ENCODE measurements at regions not wholly inside any gene's neighbourhood (a gene's known extent, or its start where the extent isn't known, plus 50 kb on each side); places are given as distances from the start of the nearest gene placed in this dataset.
"Not testable (repeated sequence)": the region's sequence is repeated elsewhere in the genome, so short reads cannot be mapped to it uniquely, and the experiment has no call there.

DNA sequence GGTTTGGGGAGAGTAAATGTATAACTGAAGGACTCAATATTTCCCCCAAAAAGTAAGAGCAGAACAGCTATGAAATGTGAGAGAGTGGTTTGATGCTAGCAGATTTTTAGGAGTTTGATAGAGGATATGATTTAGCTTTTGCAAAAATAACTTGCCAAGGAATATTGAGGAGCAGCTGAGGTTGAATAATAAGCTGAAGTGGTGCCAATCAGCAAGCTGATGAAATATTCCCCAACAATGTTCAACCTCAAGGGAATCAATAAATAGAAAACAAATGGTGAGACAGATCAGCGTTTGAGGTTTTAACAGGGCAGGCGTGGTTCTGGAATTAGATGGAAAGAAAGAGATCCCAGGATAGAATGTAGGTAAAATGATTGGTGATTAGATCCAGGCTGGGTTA lies 413.4 kb upstream of the ADAMTS5 start:
- DNase-seq: no peak

DNA sequence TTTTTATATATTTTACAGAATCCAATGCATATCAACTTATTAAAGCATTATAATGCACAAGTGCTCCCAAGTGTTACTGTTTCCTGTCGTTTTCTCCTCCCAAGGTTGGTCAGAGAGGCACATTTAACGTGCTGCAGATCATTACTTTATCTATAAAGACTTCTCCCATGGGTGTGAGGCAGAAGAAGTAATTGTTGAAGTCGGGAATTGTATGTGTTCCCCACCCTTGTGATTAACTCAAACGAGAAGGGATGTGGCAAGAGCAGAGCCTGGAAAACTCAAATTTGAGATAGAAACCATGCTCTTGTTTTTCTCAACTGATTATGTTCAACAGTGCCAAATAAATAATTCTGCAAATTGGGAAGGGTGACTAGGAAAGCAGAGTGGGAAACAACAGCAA lies 412.5 kb upstream of the ADAMTS5 start:
- no peak for DNase-seq

DNA sequence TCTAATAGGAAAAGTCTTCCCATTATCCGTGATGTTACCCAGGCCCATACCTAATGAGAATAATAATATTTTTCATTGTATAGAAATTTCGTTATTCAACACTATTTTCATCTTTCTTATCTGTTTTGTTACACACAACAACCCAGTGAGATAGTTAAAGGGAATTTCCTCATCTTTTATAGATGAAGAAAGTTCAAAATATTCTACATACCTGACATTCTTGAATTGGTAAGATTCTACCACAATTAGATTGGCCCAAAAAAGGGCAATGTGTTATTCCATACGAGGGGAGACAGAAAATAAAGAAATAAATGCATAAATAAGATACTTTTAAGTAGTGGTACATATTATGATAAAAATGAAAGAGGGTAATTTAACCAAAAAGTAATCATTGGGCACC lies 405.5 kb upstream of the ADAMTS5 start:
- DNase-seq: no peak

DNA sequence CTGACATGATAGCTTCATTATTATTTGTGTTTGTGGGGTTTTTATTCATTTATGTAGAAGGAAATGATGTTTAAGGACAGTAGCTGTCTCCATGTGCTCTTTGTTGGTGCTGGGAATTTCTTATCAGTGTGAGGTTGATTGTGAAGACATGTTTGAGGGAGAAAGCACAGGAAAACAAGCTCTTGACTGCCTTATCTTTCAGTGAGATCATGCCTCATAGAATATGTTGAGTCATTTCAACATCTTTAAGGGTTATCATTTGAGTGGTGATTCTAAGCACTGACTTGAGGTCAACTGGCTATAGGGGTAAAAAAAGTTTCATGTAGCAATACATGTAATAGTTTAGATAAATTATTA lies 405.1 kb upstream of the ADAMTS5 start:
- no peak for DNase-seq

DNA sequence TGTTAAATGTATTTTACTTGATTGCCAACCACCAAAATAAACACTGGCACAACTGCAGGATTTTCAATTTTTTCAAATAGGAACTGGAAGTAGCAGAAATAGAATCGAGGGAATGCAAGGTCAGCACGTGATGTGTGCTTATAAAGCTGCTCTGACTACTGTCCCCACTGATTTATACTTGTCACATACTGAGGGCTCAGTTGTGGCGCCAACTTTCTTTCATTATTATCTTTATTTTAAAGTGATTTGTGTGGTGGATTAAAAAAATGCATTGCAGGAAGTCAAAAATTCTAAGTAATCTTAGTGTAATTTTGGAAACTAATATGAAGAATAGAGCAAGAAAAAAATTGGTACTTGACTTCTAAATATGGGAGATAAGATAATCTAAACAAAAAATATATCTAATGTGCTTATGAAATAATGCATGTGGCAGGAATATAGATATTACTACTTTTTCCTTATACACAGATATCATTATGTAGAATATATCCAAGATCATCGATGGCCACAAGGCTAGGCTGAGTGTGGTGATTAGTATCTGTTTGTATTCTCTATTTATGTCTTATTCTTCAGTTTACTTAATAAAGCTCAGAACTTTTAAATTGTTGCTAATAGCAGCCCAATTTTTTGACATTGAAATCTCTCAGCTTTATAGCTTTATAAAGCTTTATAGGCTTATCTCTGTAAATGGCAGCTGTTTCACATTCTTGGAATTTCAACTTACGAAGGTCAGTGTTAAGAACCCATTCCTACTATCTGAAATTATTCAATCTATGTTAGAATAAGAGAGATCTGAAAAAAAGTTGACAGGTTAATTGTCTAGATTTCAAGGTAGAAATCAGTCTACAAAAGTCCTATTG lies 404.5 kb upstream of the ADAMTS5 start:
- no peak for DNase-seq

DNA sequence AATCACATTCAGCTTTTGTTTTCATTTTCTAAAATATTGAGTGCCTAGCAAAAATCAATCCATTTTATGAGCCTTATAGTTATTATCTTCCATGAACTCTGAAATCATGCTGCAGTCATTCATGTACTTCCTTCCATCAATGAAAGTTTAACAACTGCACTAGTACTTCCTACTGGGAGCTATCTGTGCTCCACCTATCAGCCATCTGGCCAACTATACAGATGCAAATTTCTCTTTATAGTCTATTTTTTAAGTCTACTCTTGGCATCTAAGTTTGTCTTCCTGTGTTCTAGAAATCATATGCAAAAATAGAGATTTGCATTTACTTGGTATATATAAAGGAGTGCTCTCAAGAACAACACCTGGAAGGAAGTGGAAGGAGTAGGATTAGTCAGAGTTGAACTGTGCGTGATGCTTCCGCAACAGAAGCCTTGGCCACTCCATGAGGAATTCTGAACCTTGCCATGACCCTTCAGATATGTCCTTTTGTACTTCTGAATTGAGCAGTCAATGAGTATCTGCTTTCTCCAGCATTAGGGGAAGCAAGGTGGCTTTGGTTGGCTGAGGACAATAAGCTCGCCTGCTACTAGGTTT lies 403.2 kb upstream of the ADAMTS5 start:
- DNase-seq: no peak

DNA sequence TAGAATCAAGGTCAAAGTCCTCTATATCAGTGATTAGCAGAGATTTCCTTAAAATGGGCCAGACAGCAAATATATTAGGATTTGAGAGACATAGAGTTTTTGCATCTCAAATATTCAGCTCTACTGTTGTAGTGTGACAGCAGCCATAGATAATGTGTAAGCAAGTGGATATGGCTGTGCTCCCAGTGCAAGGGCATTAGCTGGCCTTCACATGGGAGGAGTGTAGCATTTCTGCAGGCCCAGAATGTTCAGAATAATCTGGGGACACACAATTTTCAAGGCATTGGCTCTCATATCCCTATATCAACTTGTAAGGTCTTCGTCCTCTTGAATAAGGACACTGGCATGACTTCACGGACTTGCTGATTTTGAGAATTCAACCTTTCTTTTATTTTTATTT lies 402.3 kb upstream of the ADAMTS5 start:
- no peak for DNase-seq

DNA sequence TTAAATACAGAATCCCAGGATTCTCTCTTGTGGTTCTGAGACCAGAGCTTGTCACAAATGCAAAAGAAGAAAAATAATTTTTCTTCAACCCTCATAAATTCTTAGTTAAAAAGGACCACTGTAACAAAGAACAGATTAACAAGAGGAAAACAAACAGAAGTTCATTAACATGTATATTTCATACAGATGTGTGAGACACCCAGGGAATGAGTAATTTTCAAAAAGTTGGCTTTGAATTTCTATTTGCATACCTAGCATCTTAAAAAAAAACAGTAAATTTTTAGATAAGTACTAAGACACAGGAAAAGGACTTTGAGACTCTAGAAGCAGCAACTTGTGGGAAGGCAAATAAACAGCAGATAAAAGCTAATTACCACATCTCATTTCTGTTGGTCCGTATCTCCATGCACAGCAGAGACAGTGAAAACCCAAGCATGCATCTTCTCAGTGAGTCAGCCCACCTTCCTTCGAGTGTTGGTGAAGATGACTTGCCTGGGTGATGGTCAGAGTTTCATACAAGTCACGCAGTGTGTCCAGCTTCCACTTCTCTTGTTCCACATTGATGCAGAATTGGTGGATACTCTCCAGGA lies 399.9 kb upstream of the ADAMTS5 start:
- no peak for DNase-seq

DNA sequence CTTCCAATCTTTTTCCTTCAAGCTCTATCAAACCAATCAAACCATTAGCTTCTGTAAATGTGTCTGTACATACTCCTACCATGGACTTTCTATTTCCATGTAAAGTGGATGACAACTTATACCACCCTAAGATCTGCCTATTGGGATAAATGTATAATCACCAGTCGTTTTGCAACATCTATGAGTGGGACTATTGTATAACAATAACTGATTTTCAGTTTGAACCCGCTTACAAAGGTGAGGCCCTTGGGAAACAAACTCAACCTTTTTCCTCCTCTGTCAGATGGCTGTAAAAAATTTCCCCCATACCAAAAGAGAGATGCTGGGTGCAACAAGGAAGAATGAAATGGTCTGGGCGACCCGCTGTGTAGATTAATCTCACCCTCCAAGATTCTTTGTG lies 399.1 kb upstream of the ADAMTS5 start:
- DNase-seq: no peak

DNA sequence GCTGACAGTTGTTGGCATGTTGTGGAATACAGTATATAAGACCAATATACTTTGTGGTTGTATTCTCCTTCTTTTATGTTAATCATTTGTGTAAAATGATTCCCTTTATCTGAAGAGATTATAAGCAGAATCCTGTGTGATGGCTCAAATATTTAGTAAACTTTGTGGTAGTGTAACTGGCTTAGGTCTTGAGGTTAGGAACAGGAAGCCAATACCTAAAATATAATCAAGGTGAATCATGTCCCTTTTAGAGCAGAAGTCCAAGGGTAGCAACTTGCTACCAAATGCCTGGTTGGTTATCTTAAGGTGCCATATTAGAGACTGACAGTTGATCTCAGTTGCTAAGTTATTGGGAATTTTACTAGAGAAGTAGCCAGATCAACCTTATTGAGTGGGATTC lies 398.5 kb upstream of the ADAMTS5 start:
- no peak for DNase-seq

DNA sequence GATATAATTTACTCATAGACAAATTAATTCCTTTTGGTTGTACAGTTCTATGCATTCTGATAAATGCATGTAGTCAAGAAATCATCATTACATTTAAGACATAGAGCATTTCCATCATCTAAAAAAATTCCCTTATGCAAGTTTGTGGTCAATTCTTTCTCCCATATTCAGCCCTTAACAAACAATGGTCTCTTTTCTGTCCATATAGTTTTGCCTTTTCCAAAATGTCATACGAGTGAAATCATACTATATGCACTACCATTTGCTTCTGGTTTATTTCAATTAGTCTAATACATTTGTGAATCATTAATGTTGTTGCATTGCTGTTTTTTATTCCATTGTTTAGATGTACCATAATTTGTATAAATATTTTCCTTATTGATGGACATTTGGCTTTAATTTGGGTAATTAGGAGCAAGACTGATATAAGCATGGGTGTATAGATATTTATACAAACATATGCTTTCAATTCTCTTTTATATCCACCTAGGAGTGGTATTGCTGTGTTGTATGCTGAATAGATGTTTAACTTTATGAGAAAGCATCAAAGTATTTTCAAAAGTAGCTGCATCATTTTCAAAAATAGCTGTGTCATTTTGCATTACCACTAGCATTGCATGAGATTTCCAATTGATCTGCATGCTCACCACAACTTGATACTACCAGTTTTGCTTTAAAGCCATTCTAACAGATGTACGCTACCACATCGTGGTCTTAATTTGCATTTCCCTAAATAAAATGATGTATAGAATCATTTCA lies 397.0 kb upstream of the ADAMTS5 start:
- no peak for DNase-seq

DNA sequence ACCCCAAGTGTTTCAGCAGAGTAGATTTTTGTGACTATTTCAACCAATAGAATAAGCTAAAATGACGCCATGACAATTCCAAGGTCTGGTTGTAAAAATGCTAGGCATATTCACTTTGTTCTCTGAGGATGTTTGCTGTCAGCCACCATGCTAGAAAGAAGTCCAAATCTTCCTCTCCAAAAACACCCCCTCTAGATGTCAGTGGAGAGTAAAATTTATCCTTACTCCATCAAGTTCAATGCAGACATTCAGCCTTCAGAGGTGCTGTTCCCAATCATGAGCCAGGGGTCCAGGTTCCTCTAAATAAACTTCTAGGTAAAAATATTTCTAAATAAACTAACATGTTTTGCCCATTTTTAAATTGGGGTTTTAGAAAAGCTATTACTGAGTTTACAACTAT lies 395.4 kb upstream of the ADAMTS5 start:
- DNase-seq: peak in 1 of 3 experiments; percentile 36

DNA sequence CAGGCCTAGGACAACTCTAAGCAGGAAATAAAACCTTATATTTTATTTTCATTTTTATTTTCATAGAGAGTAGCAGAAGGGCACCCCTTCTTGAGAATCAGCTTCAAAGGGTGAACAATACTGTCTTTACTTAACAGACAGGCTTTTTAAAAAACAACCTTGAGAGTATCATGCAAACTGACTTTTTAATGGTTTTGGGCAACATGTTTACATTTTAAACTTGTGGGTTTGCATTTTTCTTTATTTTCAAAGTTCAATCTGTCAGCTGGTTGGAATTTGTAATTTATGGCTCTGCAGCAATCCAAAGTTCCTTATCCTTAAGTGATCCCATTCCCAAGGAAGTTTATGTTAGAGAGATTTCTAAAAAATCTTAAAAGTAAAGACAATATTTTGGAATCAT lies 392.3 kb upstream of the ADAMTS5 start:
- DNase-seq: no peak

DNA sequence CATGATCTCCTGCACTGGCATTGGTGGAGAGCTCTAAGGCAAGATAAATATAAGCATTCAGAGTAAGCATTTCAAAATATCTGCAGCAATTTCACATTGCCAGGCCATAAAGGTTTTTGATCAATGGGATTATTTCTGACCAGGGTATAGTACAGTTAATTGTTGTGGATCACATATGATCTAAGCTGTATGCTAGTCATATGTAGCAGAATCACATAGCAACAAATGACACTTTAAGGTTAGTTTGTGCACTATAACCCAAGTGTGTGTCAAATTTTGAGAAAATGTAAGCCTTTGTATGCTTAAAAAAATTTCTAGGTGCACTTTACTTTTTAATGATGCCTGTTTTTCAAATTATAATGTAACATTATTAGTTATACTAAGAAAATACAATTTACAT lies 386.0 kb upstream of the ADAMTS5 start:
- DNase-seq: no peak

DNA sequence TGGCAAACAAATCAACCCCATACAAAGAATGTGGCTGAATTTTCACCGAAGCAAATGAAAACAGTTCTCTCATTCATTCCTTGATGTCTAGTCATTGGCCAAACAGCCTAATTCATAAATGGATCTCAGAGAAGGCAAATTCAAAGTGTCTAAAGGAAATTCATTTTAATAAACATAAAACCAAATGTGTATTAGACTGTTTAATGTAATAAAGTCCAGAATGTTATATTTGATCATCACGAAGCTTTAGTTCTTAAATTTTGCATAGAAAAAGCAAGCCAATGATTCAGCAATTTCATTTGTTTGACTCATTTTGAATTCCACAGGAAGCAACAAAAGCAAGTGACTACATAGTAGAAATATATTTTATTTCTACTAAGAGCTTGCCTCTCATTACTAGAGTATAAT lies 379.2 kb upstream of the ADAMTS5 start:
- DNase-seq: no peak

DNA sequence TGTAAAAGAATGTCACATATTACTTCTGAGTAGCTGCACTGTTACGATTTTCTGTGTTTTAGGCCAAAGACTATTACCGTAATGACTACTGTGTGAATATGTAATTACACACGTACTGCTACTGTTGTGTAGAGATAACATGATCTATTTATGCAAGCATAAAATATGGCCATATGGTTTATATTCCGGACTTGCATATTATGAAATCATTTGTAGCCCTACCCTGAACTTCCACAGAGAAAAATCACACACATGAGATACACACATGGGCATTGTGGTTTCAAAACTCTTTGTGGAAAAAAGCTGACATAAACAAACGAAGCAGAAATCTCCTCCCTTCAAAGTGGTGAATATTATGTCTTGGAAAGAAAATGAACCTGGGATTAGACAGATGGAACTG lies 373.0 kb upstream of the ADAMTS5 start:
- DNase-seq: no peak

DNA sequence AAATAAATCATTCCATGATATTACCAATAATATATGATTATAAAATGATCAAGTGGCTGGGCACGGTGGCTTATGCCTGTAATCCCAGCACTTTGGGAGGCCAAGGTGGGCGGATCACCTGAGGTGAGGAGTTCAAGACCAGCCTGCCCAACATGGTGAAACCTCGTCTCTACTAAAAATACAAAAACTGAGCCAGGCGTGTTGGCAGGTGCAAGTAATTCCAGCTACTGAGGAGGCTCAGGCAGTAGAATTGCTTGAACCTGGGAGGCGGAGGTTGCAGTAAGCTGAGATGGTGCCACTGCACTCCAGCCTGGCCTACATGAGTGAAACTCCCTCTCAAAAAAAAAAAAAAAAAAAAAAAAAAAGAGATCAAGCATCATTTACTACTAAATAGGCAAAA lies 371.1 kb upstream of the ADAMTS5 start:
- DNase-seq: not testable (repeated sequence)

DNA sequence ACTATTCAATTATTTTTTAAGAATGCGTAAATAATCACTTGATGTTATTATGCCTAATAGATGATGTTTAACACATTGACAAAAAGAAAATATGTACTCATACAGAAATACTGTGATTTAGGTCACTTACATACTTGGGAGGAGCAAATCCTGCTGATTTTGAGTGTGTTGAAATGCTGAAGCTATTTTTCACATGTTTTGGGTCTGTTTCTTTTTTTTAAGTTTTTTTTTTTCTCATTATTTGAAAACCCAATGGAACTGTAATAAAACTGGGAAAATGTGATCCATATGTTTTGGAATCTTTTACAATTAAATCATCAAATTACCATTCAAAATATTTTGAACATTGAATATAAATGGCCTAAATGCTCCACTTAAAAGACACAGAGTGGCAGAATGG lies 366.2 kb upstream of the ADAMTS5 start:
- no peak for DNase-seq

DNA sequence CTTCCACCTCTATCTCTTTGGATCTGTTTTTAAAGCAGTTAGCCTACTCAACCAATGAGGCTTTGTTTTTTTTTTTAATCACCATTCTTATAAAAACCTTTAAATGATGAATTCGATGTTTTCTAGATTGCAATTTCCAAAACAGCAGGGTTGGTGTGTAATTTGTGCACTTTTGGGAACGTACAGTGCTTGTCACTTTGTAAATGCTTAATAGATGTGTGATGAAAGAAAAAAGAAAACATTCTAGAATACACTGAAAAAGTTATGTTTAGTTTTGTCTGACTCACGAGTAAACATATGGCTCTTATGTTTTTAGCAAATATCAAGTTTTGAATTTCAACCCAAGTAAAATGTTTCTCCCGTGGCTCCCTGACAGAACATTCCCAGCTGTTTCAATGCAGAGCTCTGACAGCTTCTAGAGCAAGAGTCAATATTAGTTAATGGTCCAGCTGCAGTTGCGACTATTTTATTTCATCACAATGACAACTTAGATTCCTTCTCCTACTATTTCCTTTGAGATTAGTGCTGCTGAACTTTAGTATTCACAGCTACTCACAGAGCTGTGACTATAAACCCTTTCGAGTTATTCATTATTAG lies 362.5 kb upstream of the ADAMTS5 start:
- DNase-seq: peak in 2 of 3 experiments; percentile 3 to 51

DNA sequence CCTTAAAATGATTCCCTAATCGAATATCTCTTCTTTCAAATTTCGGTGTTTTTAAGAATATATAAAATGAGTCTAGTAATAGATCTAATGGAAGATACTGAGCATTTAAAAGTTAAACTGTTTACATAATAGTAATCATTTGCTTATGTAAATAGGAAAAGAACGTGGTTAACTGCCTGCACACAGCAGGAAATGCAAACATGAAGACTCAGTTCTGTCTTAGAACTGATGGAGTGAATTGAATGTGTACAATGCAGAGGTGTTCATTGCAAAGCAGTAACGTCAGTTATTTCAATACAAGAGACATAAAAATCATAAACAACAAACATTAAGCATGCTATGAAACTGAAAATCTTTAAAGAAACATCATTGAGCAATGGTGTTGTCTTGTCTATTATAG lies 359.4 kb upstream of the ADAMTS5 start:
- DNase-seq: peak in 2 of 3 experiments; percentile 43 to 87

DNA sequence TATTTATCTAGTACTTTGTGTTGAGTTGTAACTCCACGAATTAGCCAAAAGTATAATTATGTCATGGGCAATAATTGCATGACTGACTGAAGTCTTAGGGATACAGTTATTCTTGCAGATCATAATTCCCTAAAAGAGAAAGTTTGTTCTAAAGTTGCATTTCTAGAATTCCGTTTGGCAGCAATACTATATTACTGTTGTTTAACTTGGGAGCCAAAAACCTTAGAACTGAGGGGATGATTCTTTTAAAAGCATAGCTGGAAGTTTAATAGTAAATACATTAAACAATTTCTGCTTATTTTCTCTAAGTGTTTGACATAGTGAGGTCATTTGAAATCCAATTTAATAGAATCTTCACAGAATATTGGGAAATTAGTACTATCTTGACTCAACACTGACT lies 356.4 kb upstream of the ADAMTS5 start:
- DNase-seq: no peak

DNA sequence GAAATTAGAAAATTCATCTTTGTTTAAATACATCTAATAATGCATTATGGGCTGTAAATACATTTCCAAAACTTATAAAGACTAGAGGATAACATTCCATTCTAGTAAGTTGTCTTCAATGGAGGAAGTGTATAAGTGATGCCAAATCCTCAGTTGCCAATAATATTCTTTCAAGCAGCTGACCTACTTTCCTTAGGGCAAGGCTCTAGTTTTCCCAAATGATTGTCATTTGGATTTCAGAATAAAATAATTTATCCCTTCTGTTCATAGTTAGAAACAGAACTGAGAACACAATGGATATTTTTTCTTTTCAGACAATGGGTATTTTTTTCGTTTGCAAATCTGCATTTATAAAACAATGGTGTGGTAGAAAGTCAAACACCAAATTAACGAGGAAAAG lies 354.9 kb upstream of the ADAMTS5 start:
- DNase-seq: no peak

DNA sequence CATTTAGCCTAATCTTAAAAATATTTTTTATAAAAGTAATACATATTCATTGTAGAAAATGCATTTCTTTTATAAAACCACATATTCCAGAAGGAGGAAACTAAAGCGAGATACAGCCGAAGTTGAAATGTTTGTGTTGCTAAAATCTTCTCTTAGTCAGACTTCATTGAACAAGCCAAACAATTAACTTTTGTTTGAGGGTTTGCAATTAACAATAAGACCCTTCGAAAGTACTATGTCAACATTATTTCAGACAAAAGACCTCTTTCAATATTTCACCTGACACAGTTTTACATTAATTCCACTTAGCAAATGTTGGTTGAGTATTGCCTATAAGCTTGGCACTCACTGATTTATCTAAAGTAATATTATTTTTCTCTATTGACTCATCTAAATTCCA lies 354.0 kb upstream of the ADAMTS5 start:
- DNase-seq: peak in 1 of 3 experiments; percentile 61

Measured in NCI-H1417 (cell line).